Neural cell (in vitro differentiated cells): ENCODE measurements at regions not wholly inside any gene's neighbourhood (a gene's known extent, or its start where the extent isn't known, plus 50 kb on each side); places are given as distances from the start of the nearest gene placed in this dataset.

ENCODE experiments used
- H2AFZ ChIP-seq: fragments of 200-600, 300-800 bp; sonication (generic), shearing (Covaris generic); 2 replicates; pipeline ENCODE4 v1.6.0; 2014; ENCODE audit warnings: low read depth, mild to moderate bottlenecking, antibody characterized with exemption, low read length, moderate library complexity
- H3F3A ChIP-seq: fragments of 200-600 bp; shearing (Covaris generic); 2 replicates; pipeline ENCODE4 v1.6.1; 2016; ENCODE audit warnings: mild to moderate bottlenecking, moderate library complexity, mixed read lengths, antibody characterized with exemption, low read length; ENCODE audit not compliant: insufficient read depth, poor library complexity, severe bottlenecking
- H3K27ac ChIP-seq: fragments of 200-600, 300-800 bp; sonication (generic), shearing (Covaris generic); 2 replicates; pipeline ENCODE4 v1.5.1; 2014; ENCODE audit warnings: mild to moderate bottlenecking, low read length, moderate library complexity
- H3K27me3 ChIP-seq: fragments of 300-800, 200-600 bp; sonication (generic), shearing (Covaris generic); 2 replicates; pipeline ENCODE4 v1.6.0; 2014; ENCODE audit warnings: mild to moderate bottlenecking, low read depth, low read length, moderate library complexity; ENCODE audit not compliant: insufficient read depth
- H3K36me3 ChIP-seq: fragments of 300-800, 200-600 bp; sonication (generic), shearing (Covaris generic); 2 replicates; pipeline ENCODE4 v1.5.1; 2014; ENCODE audit warnings: mild to moderate bottlenecking, antibody characterized with exemption, low read length, moderate library complexity; ENCODE audit not compliant: insufficient read depth
- H3K4me2 ChIP-seq: fragments of 300-800, 200-600 bp; sonication (generic), shearing (Covaris generic); 2 replicates; pipeline ENCODE4 v1.6.0; 2014; ENCODE audit warnings: mild to moderate bottlenecking, low read length
- H3K4me3 ChIP-seq: fragments of 300-800, 200-600 bp; sonication (generic), shearing (Covaris generic); 2 replicates; pipeline ENCODE4 v1.5.1; 2014; ENCODE audit warnings: mild to moderate bottlenecking, low read length, moderate library complexity
- H3K79me2 ChIP-seq: fragments of 200-600 bp; shearing (Covaris generic); replicated peaks from 2 replicates; pipeline ENCODE4 v1.6.0; 2014; ENCODE audit warnings: mild to moderate bottlenecking, low read length, moderate library complexity; ENCODE audit not compliant: insufficient read depth
- H3K9ac ChIP-seq: fragments of 300-800, 200-600 bp; sonication (generic), shearing (Covaris generic); 2 replicates; pipeline ENCODE4 v1.6.1; 2016; ENCODE audit warnings: mild to moderate bottlenecking, low read length, mixed read lengths
- H3K9me2 ChIP-seq: fragments of 200-600 bp; shearing (Covaris generic); 2 replicates; pipeline ENCODE4 v1.6.1; 2016; ENCODE audit warnings: mild to moderate bottlenecking, low read length, mixed read lengths; ENCODE audit not compliant: insufficient read depth
- H3K9me3 ChIP-seq: fragments of 200-600, 300-800 bp; sonication (generic), shearing (Covaris generic); 2 replicates; pipeline ENCODE4 v1.6.1; 2016; ENCODE audit warnings: mild to moderate bottlenecking, mixed run types, low read length, moderate library complexity, mixed read lengths
- H4K20me1 ChIP-seq: fragments of 200-600 bp; shearing (Covaris generic); 2 replicates; pipeline ENCODE4 v1.6.1; 2016; ENCODE audit warnings: mild to moderate bottlenecking, mixed run types; ENCODE audit not compliant: insufficient read depth
- EP300 ChIP-seq: fragments of 450-650 bp; conservative IDR thresholded peaks from 2 replicates; pipeline ENCODE4 v1.6.1; 2014; ENCODE audit warnings: antibody characterized with exemption, mild to moderate bottlenecking, moderate library complexity; ENCODE audit not compliant: poor library complexity, severe bottlenecking
- EZH2 ChIP-seq: fragments of 200-600, 300-800 bp; shearing (Covaris generic), sonication (generic); IDR thresholded peaks from 2 replicates; pipeline ENCODE4 v1.6.1; 2014; ENCODE audit warnings: antibody characterized with exemption, low read length, borderline replicate concordance, mild to moderate bottlenecking; ENCODE audit not compliant: insufficient read depth, poor library complexity, severe bottlenecking
- MXI1 ChIP-seq: fragments of 450-650 bp; conservative IDR thresholded peaks from 2 replicates; pipeline ENCODE4 v1.6.1; 2014; ENCODE audit warnings: antibody characterized with exemption, mild to moderate bottlenecking; ENCODE audit not compliant: poor library complexity, severe bottlenecking
- POLR2AphosphoS5 ChIP-seq: IDR thresholded peaks from 2 replicates; pipeline ENCODE4 v1.6.1; 2012
- RAD21 ChIP-seq: fragments of 450-650 bp; conservative IDR thresholded peaks from 2 replicates; pipeline ENCODE4 v1.6.1; 2014; ENCODE audit warnings: antibody characterized with exemption, mild to moderate bottlenecking, moderate library complexity
- SMC3 ChIP-seq: fragments of 450-650 bp; conservative IDR thresholded peaks from 2 replicates; pipeline ENCODE4 v1.6.1; 2014; ENCODE audit warnings: antibody characterized with exemption, mild to moderate bottlenecking, moderate library complexity; ENCODE audit not compliant: poor library complexity
- TAF1 ChIP-seq: IDR thresholded peaks from 2 replicates; pipeline ENCODE4 v1.6.1; 2012; ENCODE audit warnings: low read depth
- TF ChIP-seq, protein P1 (sequence below): IDR thresholded peaks from 2 replicates; pipeline ENCODE4 v1.6.1; 2012; ENCODE audit warnings: borderline replicate concordance
- TF ChIP-seq, protein P2 (sequence below): fragments of 450-650 bp; IDR thresholded peaks from 2 replicates; pipeline ENCODE4 v1.5.1; 2014; ENCODE audit warnings: antibody characterized with exemption, mild to moderate bottlenecking, moderate library complexity; ENCODE audit not compliant: poor library complexity, severe bottlenecking

DNA sequence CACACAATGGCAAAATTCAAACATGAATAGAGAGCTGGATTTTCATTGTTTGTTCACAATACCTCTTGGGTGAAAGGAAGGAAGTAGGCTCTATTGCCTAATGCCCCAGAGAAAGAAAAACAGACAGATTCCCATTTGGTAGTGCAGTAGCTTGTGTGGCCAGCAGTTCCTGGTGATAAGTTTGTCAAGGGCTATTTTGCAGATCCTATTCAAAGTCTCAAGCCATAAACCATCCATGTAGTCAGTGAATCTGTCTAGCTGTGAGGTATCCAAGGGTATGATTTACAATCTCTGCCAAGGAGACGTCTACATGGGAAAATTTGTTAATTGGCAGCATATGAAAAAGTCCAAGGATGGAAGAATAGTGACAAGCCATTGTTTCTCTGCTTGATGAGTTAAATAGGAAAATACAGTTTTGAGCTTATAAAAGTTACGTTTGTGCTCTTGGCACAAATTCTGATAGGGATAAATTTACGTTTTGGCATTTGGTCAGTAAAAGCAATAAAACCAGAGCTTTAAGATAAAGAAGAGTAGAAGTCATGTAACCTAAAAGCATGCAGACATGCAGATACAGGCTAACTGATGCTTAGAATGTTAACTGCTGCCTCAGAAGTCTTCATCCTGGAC, 269.1 kb downstream of the GATA3 start:
- no peak overlapping the region for H3K4me2 ChIP-seq
- no peaks in the 10 kb centered on the region for H3F3A ChIP-seq
- no peak overlapping the region for H3K9ac ChIP-seq
- no peaks in the 10 kb centered on the region for H3K9me3 ChIP-seq
- no peaks in the 10 kb centered on the region for H3K79me2 ChIP-seq
- no peaks in the 10 kb centered on the region for H4K20me1 ChIP-seq
- no peaks in the 10 kb centered on the region for H3K36me3 ChIP-seq
- no peak overlapping the region for H2AFZ ChIP-seq
- no peak overlapping the region for H3K4me3 ChIP-seq
- H3K27ac ChIP-seq = no peak overlapping the region
- TF ChIP-seq, protein P1, sequence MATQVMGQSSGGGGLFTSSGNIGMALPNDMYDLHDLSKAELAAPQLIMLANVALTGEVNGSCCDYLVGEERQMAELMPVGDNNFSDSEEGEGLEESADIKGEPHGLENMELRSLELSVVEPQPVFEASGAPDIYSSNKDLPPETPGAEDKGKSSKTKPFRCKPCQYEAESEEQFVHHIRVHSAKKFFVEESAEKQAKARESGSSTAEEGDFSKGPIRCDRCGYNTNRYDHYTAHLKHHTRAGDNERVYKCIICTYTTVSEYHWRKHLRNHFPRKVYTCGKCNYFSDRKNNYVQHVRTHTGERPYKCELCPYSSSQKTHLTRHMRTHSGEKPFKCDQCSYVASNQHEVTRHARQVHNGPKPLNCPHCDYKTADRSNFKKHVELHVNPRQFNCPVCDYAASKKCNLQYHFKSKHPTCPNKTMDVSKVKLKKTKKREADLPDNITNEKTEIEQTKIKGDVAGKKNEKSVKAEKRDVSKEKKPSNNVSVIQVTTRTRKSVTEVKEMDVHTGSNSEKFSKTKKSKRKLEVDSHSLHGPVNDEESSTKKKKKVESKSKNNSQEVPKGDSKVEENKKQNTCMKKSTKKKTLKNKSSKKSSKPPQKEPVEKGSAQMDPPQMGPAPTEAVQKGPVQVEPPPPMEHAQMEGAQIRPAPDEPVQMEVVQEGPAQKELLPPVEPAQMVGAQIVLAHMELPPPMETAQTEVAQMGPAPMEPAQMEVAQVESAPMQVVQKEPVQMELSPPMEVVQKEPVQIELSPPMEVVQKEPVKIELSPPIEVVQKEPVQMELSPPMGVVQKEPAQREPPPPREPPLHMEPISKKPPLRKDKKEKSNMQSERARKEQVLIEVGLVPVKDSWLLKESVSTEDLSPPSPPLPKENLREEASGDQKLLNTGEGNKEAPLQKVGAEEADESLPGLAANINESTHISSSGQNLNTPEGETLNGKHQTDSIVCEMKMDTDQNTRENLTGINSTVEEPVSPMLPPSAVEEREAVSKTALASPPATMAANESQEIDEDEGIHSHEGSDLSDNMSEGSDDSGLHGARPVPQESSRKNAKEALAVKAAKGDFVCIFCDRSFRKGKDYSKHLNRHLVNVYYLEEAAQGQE = no peak
- TF ChIP-seq EZH2 = no peak
- H3K9me2 ChIP-seq = no peaks in the 10 kb centered on the region
- peaks cover 3% of the 10 kb centered on the region for H3K27me3 ChIP-seq

DNA sequence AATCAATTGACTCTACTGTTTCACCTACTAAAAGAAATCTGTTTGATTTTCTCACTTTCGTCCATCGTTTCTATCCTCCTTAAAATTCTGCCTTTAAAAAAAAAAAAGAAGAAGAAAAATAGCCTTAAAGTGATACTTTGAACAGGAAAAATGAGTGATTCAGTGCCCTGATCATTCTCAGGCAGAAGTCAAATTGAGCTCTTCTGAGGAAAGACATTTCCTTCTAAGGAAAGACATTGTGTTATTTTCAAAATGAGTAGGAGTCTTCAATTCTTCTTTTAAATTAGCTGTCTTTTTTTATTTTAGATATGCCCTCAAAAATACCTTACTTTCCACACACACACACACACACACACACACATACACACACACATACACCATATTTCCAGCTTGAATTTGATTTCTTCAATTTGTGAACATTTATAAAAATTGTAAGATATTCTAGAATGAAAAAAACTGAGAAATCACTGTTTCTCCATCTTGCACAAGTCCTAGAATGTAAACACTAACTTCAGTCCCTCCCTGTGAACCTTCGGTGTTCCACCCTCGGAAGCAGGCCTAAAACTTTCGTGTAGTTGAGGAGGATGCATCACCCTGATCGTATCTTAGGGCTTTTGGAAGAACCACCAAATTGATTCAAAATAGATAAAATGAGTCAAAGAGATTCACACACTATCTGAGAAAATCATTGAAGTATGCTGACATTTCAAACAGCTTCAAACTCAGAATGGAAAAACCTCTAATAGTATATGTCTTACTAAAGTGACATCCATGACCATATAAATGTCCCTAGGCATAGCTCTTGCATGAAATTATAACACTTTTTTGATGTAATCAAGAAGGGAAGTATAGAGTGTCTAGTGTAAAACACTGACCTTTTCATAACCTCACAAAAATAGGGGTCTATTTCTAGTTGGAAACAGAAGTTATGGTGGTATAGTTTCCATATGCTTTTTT, 270.8 kb downstream of the GATA3 start:
- H3K9ac ChIP-seq = no peak overlapping the region
- peaks cover 3% of the 10 kb centered on the region for H3K27me3 ChIP-seq
- H3K27ac ChIP-seq = no peak overlapping the region
- H3K4me3 ChIP-seq = no peak overlapping the region
- no peak overlapping the region for H2AFZ ChIP-seq
- TF ChIP-seq MXI1 (no peak), EP300 (no peak), EZH2 (no peak), RAD21 (no peak), TAF1 (no peak)
- H4K20me1 ChIP-seq = no peaks in the 10 kb centered on the region
- no peaks in the 10 kb centered on the region for H3K9me3 ChIP-seq
- no peaks in the 10 kb centered on the region for H3K36me3 ChIP-seq
- no peaks in the 10 kb centered on the region for H3F3A ChIP-seq
- no peaks in the 10 kb centered on the region for H3K9me2 ChIP-seq
- no peaks in the 10 kb centered on the region for H3K79me2 ChIP-seq
- H3K4me2 ChIP-seq = no peak overlapping the region

DNA sequence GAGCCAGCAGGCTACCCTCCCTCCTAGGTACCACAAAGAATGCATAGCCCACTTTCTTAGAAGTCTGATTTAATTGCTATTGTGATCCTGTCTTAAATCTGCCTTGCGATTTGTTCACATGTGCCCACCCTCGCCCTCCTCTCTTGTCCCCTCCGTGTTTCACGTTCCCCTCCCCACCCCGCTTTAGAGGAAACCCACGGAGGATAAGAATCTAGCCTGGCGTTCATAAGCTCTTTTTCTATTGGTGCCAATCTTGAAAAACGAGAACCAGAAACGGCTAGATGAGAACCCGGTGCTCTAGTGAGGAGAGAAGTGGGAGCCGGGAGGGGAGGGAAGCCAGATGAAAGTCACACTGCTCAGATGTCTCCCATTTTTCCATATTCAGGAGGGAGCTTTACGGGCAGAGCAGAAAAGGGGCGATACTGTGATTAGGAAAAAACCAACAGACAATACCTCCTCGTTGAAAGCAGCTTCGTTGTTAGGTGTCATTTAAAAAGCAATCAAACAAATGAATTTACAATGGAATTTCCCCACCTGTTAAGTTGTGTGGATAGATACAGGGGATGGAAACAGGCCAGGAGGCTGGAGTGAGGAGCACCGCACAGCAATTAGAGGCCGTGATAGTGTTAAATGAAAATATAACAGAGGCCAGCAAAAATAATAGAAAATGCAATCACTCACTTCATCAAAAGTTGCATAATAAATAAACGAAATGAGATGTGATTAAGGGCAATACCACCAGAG, 272.1 kb downstream of the GATA3 start:
- Histone ChIP-seq H3K4me3 (no peak overlapping the region), H3K9me3 (no peaks in the 10 kb centered on the region), H3F3A (no peaks in the 10 kb centered on the region), H3K9ac (no peak overlapping the region), H3K36me3 (no peaks in the 10 kb centered on the region), H2AFZ (no peak overlapping the region), H3K79me2 (no peaks in the 10 kb centered on the region), H4K20me1 (no peaks in the 10 kb centered on the region), H3K4me2 (no peak overlapping the region), H3K27ac (no peak overlapping the region), H3K9me2 (no peaks in the 10 kb centered on the region), H3K27me3 (peaks cover 3% of the 10 kb centered on the region)
- no peak for TF ChIP-seq EZH2
- TF ChIP-seq, protein P1 = no peak
- no peak for TF ChIP-seq MXI1
- no peak for TF ChIP-seq POLR2AphosphoS5
- no peak for TF ChIP-seq SMC3
- TF ChIP-seq RAD21 = no peak
- TF ChIP-seq TAF1 = no peak
- no peak for TF ChIP-seq EP300
- TF ChIP-seq, protein P2, sequence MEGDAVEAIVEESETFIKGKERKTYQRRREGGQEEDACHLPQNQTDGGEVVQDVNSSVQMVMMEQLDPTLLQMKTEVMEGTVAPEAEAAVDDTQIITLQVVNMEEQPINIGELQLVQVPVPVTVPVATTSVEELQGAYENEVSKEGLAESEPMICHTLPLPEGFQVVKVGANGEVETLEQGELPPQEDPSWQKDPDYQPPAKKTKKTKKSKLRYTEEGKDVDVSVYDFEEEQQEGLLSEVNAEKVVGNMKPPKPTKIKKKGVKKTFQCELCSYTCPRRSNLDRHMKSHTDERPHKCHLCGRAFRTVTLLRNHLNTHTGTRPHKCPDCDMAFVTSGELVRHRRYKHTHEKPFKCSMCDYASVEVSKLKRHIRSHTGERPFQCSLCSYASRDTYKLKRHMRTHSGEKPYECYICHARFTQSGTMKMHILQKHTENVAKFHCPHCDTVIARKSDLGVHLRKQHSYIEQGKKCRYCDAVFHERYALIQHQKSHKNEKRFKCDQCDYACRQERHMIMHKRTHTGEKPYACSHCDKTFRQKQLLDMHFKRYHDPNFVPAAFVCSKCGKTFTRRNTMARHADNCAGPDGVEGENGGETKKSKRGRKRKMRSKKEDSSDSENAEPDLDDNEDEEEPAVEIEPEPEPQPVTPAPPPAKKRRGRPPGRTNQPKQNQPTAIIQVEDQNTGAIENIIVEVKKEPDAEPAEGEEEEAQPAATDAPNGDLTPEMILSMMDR = no peak
